NOMO-1 treated with DMSO at 0.1 percent for 48 hours (cell line): ENCODE measurements at regions not wholly inside any gene's neighbourhood (a gene's known extent, or its start where the extent isn't known, plus 50 kb on each side); places are given as distances from the start of the nearest gene placed in this dataset.

Source experiments
- DNase-seq: peaks from one replicate; lab custom pipeline; 2025; ENCODE audit not compliant: unreplicated experiment; lab: John Stamatoyannopoulos, UW

DNA sequence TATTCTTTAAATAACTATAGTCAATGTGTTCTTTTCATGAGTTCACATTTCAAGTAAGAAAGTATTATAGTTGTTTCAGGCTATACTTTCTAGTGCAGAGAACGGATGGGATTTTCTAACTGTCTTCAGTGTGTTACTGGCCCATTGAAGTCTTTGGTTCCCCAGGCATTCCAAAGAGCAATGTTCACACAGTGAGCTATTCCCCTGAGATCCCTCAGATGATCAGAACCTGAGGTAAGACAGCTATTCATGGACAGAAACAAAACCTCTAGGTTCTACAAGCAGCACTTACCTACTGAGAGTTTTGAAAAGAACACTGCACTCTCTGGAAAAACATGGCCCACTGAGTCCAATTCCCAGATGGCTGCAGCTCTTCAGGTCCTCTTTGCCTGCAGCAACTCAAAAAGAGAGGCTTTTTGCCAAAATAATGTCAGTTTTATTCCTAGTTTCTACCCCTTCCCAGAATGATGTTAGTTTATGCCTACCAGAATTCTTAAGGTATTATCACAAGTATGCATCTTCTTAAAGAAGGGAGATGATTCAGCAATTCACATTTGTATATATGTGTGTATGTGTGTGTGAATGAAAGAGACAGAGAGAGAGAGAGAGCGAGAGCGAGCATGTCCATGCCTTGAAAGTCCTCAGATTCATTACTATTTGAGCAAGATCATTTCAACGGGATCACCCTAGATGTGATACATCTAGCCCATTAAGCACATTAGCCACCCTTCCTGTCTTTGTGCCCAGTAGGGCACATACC lies 146.1 kb downstream of the PDHA2 start:
- DNase-seq: no peak

- no peak for DNase-seq
Observed at GRCh38 chr4:95987851-95988250, 148.0 kb downstream of the PDHA2 start.

DNA sequence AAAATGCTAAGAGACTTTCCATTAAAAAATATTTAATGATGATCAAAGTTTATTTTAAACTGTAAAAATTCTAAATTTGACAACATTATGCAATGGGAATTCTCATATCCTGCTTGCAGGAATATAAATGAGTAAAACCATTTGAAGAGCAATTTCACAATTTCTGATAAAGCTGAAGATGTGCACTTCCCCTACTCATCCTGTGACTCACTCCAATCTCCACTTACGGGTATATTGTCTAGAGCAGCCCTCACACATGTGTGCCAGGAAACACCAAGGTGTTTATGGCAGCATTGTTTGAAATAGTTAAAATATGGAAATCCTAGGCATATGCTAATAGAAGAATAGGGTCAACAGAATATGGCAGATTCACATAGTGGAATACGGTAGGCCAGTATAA lies 158.4 kb downstream of the PDHA2 start:
- no peak for DNase-seq

GRCh38 chr4:96003951-96004740 lies 164.3 kb downstream of the PDHA2 start:
- DNase-seq: no peak

DNA sequence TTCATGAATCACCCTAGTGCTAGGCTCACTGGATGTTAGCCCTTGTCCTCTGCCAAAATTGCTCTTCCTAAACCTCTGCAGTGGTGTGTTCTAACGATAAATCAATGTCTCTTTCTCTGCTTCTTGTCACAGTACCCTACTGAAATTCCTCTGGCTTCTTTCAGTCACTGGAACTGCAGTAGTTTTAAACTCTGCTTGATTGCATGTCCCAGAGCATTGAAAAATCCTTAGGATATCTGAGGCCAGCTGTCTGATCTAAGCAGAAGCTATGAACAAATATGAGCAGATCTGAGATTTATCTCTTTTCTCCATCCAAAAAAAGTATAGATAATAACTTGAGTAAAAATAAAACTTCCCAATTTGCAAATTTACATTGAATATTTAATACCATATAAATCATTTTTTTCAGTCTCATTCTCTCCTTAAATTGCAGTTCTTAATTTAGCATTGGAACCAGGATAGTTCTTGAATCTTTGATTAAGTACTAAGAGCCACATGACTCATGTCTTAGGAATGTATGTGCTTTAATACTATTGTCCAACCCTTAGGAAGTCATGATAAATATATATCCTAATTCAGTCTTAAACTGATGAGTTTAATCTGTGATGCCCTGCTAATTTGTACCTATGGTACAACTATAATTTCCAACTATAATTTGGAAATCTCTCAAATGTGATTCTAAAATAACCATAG lies 169.7 kb downstream of the PDHA2 start:
- no peak for DNase-seq

DNA sequence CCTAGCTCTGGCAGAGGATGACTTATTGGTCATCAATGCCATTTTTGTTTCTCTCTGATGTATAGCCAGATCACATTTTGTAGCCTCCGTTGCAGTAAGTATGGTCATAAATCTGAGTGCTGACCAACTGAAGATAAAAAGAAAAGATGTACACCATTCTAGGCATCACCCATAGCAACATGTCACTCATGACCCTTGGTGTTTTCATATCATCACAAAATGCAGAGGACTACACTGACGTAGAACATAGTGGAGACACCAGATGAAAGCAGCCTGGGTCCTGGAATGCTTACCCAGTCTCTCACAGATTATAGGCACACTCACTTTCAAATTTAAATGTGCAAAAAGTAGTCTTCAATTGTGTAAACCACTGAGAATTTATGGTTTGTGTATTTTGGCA lies 172.8 kb downstream of the PDHA2 start:
- no peak for DNase-seq

DNA sequence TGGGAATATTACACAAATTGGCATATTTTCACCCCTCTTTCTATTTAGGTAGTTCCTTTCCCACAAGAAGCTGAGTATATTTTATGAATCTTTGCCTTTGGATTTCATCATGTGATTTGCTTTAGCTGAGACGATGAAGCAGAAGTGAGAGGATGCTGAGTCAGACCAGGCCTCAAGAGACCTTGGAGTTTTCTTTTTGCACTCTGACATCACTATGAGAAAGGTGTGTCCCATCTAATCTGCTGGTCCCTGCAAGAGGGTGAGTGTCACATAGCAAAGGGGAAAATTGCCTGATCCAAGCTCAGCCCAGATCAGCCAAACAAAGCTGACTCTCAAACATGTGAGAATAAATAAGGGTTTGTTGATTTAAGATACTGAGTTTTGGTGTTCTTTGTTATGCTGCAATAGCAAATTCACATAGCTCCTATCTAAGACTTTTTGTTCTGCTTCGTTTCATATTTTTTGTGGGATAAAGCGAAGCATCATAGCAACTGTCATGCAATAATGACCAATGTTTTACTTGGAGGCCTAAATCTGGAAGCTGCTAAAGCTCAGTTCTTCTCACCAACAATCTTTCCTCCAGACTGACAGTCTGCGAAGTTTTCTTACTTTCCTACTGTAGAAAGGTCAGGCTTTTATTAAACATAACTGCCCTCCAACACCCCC lies 176.9 kb downstream of the PDHA2 start:
- no peak for DNase-seq

DNA sequence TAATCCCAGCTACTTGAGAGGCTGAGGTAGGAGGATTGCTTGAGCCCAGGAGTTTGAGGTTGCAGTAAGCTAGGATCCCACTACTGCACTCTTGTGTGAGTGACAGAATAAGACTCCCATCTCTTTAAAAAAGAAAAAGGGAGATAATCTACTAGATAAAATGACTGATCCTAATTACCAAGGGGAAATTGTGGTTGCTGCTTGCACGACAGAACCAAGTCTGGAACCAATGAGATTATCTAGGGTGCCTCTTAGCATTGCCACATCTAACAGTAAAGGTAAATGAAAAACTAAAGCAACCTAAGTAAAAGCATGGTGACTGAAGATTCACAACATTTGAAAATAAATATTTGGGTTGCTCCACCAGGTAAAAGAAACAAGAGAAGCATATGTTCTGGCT lies 185.1 kb downstream of the PDHA2 start:
- DNase-seq: no peak

- DNase-seq: no peak
Observed at GRCh38 chr4:96035727-96036126, 195.8 kb downstream of the PDHA2 start.

DNA sequence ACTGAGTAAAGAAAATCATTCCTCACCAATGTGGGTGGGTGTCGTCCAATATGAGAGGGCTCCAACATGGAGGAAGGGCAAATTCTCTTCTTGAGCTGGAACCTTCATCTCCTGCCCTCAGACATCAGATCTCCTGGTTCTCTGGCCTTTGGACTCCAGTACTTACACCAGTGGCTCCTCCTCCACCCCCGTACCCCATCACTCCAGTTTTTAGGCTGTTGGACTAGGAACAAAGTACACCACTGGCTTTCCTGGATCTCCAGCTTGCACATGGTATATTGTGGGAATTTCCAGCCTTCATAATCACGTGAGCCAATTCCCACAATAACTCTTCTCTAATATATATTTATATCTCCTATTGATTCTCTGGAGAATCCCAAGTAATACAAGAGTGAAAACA lies 196.9 kb downstream of the PDHA2 start:
- DNase-seq: no peak

- no peak for DNase-seq
Observed at GRCh38 chr4:96037705-96038104, 197.8 kb downstream of the PDHA2 start.

GRCh38 chr4:96039217-96039616 lies 199.3 kb downstream of the PDHA2 start:
- no peak for DNase-seq

- DNase-seq: no peak
Observed at GRCh38 chr4:96039803-96040436, 200.0 kb downstream of the PDHA2 start.

GRCh38 chr4:96044971-96045370 lies 205.1 kb downstream of the PDHA2 start:
- DNase-seq: no peak

- DNase-seq: no peak
Observed at GRCh38 chr4:96052827-96053226, 212.9 kb downstream of the PDHA2 start.

DNA sequence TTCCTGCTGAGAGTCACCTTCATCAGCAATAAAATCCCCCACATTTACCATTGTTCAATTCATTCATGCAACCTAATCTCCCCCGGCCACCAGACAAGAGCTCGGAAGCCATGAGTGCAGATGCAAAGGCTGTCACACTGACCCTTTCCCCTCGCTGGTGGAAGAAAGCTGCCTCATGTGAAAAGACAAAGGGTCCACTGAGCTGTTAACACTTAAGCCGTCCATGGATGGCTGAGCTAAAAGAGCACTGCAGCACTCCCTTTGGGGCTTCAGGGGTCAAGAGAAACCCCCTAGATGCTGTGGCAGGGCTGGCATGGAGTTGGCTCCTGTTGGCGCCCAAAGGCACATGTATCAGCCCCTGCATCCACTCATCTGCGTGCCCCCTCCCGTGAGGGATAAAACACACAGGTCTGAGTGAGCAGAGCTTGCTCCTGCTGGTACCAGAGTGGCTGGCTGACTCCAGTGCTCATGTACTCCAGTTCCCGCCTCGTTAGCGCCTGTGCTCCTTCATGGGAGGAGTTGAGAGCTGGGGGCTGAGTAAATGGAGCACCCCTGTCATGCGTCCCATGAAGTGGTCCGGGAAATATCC lies 216.5 kb downstream of the PDHA2 start:
- DNase-seq: no peak

GRCh38 chr4:96063639-96064038 lies 223.7 kb downstream of the PDHA2 start:
- no peak for DNase-seq

GRCh38 chr4:96073461-96073860 lies 233.6 kb downstream of the PDHA2 start:
- DNase-seq: no peak

GRCh38 chr4:96092151-96092705 lies 252.3 kb downstream of the PDHA2 start:
- DNase-seq: no peak

DNA sequence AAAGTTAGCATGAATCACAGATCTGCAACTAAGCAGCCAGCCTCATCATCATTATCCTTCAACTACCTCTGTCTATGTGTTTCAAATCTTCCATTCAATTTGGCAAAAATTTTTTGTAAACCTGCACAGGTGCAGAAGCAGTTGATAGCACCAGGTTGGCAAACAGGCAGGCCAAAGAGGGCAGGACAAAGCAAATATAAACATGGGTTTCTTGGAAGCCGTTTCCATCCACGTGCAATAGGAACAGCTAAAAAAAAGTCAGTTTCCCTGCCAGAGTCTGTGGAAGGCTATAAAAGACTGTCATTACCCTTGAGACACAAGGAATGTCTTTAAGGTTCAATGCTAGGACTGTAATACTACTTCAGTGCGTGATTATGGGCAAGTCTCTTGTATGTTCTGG lies 253.2 kb downstream of the PDHA2 start:
- no peak for DNase-seq
